Gastroesophageal sphincter (tissue), 4 donors: ENCODE measurements at regions not wholly inside any gene's neighbourhood (a gene's known extent, or its start where the extent isn't known, plus 50 kb on each side); places are given as distances from the start of the nearest gene placed in this dataset.

Source experiments
- ATAC-seq: fragments of 150-250 bp; one replicate; pipeline ENCODE4 v1.9.1; 2016; ENCODE audit warnings: mild to moderate bottlenecking, moderate library complexity
- H3K27ac ChIP-seq, 4 donors: fragments of 200-600 bp; sonication (generic) in 3 of 4; 1 replicate in 3 of 4; 2 replicates in 1 of 4; pipeline ENCODE4 v1.5.1; 2016 to 2019
- H3K27me3 ChIP-seq: fragments of 200-600 bp; sonication (generic); one replicate; pipeline ENCODE4 v1.5.1; 2019
- H3K36me3 ChIP-seq, 2 donors: fragments of 200-600 bp; sonication (generic); one replicate each; pipeline ENCODE4 v1.5.1; 2019; ENCODE audit warnings: control low read depth in 1 of 2
- H3K4me1 ChIP-seq, 3 donors: fragments of 200-600 bp; sonication (generic); 1 replicate in 2 of 3; 2 replicates in 1 of 3; pipeline ENCODE4 v1.5.1; 2016 to 2019; ENCODE audit warnings: control low read depth in 2 of 3
- H3K4me3 ChIP-seq, 2 donors: fragments of 200-600 bp; sonication (generic); one replicate each; pipeline ENCODE4 v1.5.1; 2019; ENCODE audit warnings: mild to moderate bottlenecking in 1 of 2, moderate library complexity in 1 of 2
- H3K9me3 ChIP-seq, 3 donors: fragments of 200-600 bp; sonication (generic); one replicate each; pipeline ENCODE4 v1.5.1; 2017 to 2019; ENCODE audit warnings: control low read depth in 2 of 3
- CTCF ChIP-seq, 4 experiments: fragments of 200-600 bp in 2 of 4; fragments of 450-650 bp in 2 of 4; sonication (generic) in 1 of 4; IDR thresholded peaks; one replicate each; pipeline ENCODE4 v1.5.1; 2017 to 2019; ENCODE audit warnings: antibody characterized with exemption in 4 of 4, mild to moderate bottlenecking in 2 of 4, moderate library complexity in 2 of 4
- EP300 ChIP-seq: sonication (generic); formaldehyde crosslinking; IDR thresholded peaks from one replicate; pipeline ENCODE4 v1.6.1; 2017; ENCODE audit warnings: antibody characterized with exemption, mild to moderate bottlenecking
- POLR2A ChIP-seq, 2 donors: fragments of 450-650 bp; IDR thresholded peaks; one replicate each; pipeline ENCODE4 v1.6.1; 2017; ENCODE audit warnings: antibody characterized with exemption in 2 of 2, mild to moderate bottlenecking in 2 of 2, moderate library complexity in 1 of 2
- POLR2AphosphoS5 ChIP-seq: sonication (generic); formaldehyde crosslinking; IDR thresholded peaks from one replicate; pipeline ENCODE4 v1.6.1; 2017; ENCODE audit warnings: antibody characterized with exemption
- WGBS, 2 donors: methylation state at CpG; one replicate each; pipeline ENCODE4 v1.1.5; 2018; ENCODE audit warnings: low coverage in 1 of 2; 5-methylcytosine and 5-hydroxymethylcytosine counted together

- no peak for TF ChIP-seq POLR2A (IDR thresholded peaks at IDR 0.05)
- TF ChIP-seq CTCF (IDR thresholded peaks at IDR 0.05) = no peak
- no peak for TF ChIP-seq POLR2AphosphoS5
- TF ChIP-seq EP300 = no peak
- Histone ChIP-seq H3K27me3 (no peaks in the 10 kb centered on the region), H3K9me3 (no peaks in the 10 kb centered on the region), H3K36me3 (no peaks in the 10 kb centered on the region), H3K4me1 (peaks cover 0 to 10% (median 0%) of the 10 kb centered on the region in 3 donors), H3K4me3 (no peak overlapping the region), H3K27ac (no peak overlapping the region)
- no peak for ATAC-seq
- 96 to 100% methylated on average over 1 to 3 of the region's 3 CpGs for WGBS, 2 donors
These were observed 77.6 kb upstream of the PAQR3 start for GRCh38 chr4:79016878-79017277.

- Histone ChIP-seq H3K27ac (no peak overlapping the region), H3K9me3 (no peaks in the 10 kb centered on the region), H3K4me1 (peaks cover 0 to 10% (median 0%) of the 10 kb centered on the region in 3 donors), H3K27me3 (no peaks in the 10 kb centered on the region), H3K36me3 (no peaks in the 10 kb centered on the region), H3K4me3 (no peak overlapping the region)
- 79 to 100% methylated on average over 1 to 2 of the region's 2 CpGs for WGBS, 2 donors
- ATAC-seq = no peak
- no peak for TF ChIP-seq POLR2A (IDR thresholded peaks at IDR 0.05)
- no peak for TF ChIP-seq CTCF (IDR thresholded peaks at IDR 0.05)
- no peak for TF ChIP-seq POLR2AphosphoS5
- no peak for TF ChIP-seq EP300
These were observed 76.2 kb upstream of the PAQR3 start for GRCh38 chr4:79015411-79015810.

GRCh38 chr4:79014230-79014629 lies 75.0 kb upstream of the PAQR3 start:
- ATAC-seq = no peak
- H3K36me3 ChIP-seq = no peaks in the 10 kb centered on the region
- TF ChIP-seq CTCF (IDR thresholded peaks at IDR 0.05) = no peak
- TF ChIP-seq EP300 = no peak
- TF ChIP-seq POLR2A (IDR thresholded peaks at IDR 0.05) = no peak
- no peak for TF ChIP-seq POLR2AphosphoS5
- H3K9me3 ChIP-seq = no peaks in the 10 kb centered on the region
- 70 to 80% methylated on average over 3 of the region's 3 CpGs for WGBS, 2 donors
- H3K27ac ChIP-seq = no peak overlapping the region
- H3K27me3 ChIP-seq = no peaks in the 10 kb centered on the region
- H3K4me3 ChIP-seq = no peak overlapping the region
- H3K4me1 ChIP-seq = peaks cover 0 to 10% (median 0%) of the 10 kb centered on the region in 3 donors

- no peaks in the 10 kb centered on the region for H3K9me3 ChIP-seq
- 52 to 69% methylated on average over 3 of the region's 3 CpGs for WGBS, 2 donors
These were observed 74.5 kb upstream of the PAQR3 start for GRCh38 chr4:79013756-79014155.

More at GRCh38 chr4:79013756-79014155, 74.5 kb upstream of the PAQR3 start:
- Histone ChIP-seq H3K27me3 (no peaks in the 10 kb centered on the region), H3K4me1 (peaks cover 0 to 10% (median 0%) of the 10 kb centered on the region in 3 donors), H3K36me3 (no peaks in the 10 kb centered on the region), H3K4me3 (no peak overlapping the region), H3K27ac (no peak overlapping the region)
- TF ChIP-seq CTCF (IDR thresholded peaks at IDR 0.05) = no peak
- TF ChIP-seq EP300 = no peak
- TF ChIP-seq POLR2A (IDR thresholded peaks at IDR 0.05) = no peak
- no peak for TF ChIP-seq POLR2AphosphoS5
- no peak for ATAC-seq
